ENCODE measurements at regions not wholly inside any gene's neighbourhood (a gene's known extent, or its start where the extent isn't known, plus 50 kb on each side); places are given as distances from the start of the nearest gene placed in this dataset.
"Not testable (repeated sequence)": the region's sequence is repeated elsewhere in the genome, so short reads cannot be mapped to it uniquely, and the experiment has no call there.

- H3K27ac ChIP-seq (ENCODE audit: low read length), result no peak overlapping the region
- no peaks in the 10 kb centered on the region for H3K27me3 ChIP-seq (ENCODE audit: low read depth, low read length)
- no peaks in the 10 kb centered on the region for H3K36me3 ChIP-seq (ENCODE audit: control insufficient read depth in 1 of 2, insufficient read depth in 2 of 2, low read length in 2 of 2)
- H3K4me3 ChIP-seq (ENCODE audit: low read depth in 1 of 2, low read length in 2 of 2), result no peak overlapping the region
- no peaks in the 10 kb centered on the region for H3K4me1 ChIP-seq (ENCODE audit: control insufficient read depth in 1 of 2, insufficient read depth in 2 of 2, low read length in 2 of 2)
- peaks cover 20 to 72% of the 10 kb centered on the region in 2 donors for H3K9me3 ChIP-seq (ENCODE audit: control insufficient read depth in 1 of 2, low read length in 2 of 2)
These were observed 99.6 kb downstream of the FAM114A2 start for GRCh38 chr5:153939101-153939500.

GRCh38 chr5:153938191-153938842 is 100.4 kb downstream of the FAM114A2 start:
- Histone ChIP-seq H3K27ac (ENCODE audit: low read length) (no peak overlapping the region), H3K9me3 (ENCODE audit: control insufficient read depth in 1 of 2, low read length in 2 of 2) (peaks cover 20 to 70% of the 10 kb centered on the region in 2 donors), H3K27me3 (ENCODE audit: low read depth, low read length) (no peaks in the 10 kb centered on the region), H3K4me1 (ENCODE audit: control insufficient read depth in 1 of 2, insufficient read depth in 2 of 2, low read length in 2 of 2) (no peaks in the 10 kb centered on the region), H3K4me3 (ENCODE audit: low read depth in 1 of 2, low read length in 2 of 2) (no peak overlapping the region), H3K36me3 (ENCODE audit: control insufficient read depth in 1 of 2, insufficient read depth in 2 of 2, low read length in 2 of 2) (no peaks in the 10 kb centered on the region)

- Histone ChIP-seq H3K9me3 (ENCODE audit: control insufficient read depth in 1 of 2, low read length in 2 of 2) (peaks cover 20 to 68% of the 10 kb centered on the region in 2 donors), H3K27ac (ENCODE audit: low read length) (no peak overlapping the region), H3K36me3 (ENCODE audit: control insufficient read depth in 1 of 2, insufficient read depth in 2 of 2, low read length in 2 of 2) (no peaks in the 10 kb centered on the region), H3K4me1 (ENCODE audit: control insufficient read depth in 1 of 2, insufficient read depth in 2 of 2, low read length in 2 of 2) (no peaks in the 10 kb centered on the region), H3K27me3 (ENCODE audit: low read depth, low read length) (no peaks in the 10 kb centered on the region), H3K4me3 (ENCODE audit: low read depth in 1 of 2, low read length in 2 of 2) (no peak overlapping the region)
These were observed 101.0 kb downstream of the FAM114A2 start for GRCh38 chr5:153937661-153938060.

GRCh38 chr5:153935151-153935550 is 103.6 kb downstream of the FAM114A2 start:
- not testable (repeated sequence) for H3K36me3 ChIP-seq (ENCODE audit: control insufficient read depth in 1 of 2, insufficient read depth in 2 of 2, low read length in 2 of 2); H3K27ac ChIP-seq (ENCODE audit: low read length); H3K27me3 ChIP-seq (ENCODE audit: low read depth, low read length); H3K4me1 ChIP-seq (ENCODE audit: control insufficient read depth in 1 of 2, insufficient read depth in 2 of 2, low read length in 2 of 2)
- peak overlapping the region in 1 of 2 donors; percentile 11 for H3K4me3 ChIP-seq (ENCODE audit: low read depth in 1 of 2, low read length in 2 of 2)
- peaks cover 0 to 44% of the 10 kb centered on the region in 2 donors for H3K9me3 ChIP-seq (ENCODE audit: control insufficient read depth in 1 of 2, low read length in 2 of 2)

- H3K36me3 ChIP-seq (ENCODE audit: control insufficient read depth in 1 of 2, insufficient read depth in 2 of 2, low read length in 2 of 2), result no peaks in the 10 kb centered on the region
- H3K4me3 ChIP-seq (ENCODE audit: low read depth in 1 of 2, low read length in 2 of 2), result no peak overlapping the region
- H3K9me3 ChIP-seq (ENCODE audit: control insufficient read depth in 1 of 2, low read length in 2 of 2), result no peaks in the 10 kb centered on the region
- no peaks in the 10 kb centered on the region for H3K27me3 ChIP-seq (ENCODE audit: low read depth, low read length)
- H3K4me1 ChIP-seq (ENCODE audit: control insufficient read depth in 1 of 2, insufficient read depth in 2 of 2, low read length in 2 of 2), result no peaks in the 10 kb centered on the region
- H3K27ac ChIP-seq (ENCODE audit: low read length), result no peak overlapping the region
These were observed 112.5 kb downstream of the FAM114A2 start for GRCh38 chr5:153926201-153926600.

GRCh38 chr5:153919161-153919560 is 119.5 kb downstream of the FAM114A2 start:
- peaks cover 0 to 4% of the 10 kb centered on the region in 2 donors for H3K9me3 ChIP-seq (ENCODE audit: control insufficient read depth in 1 of 2, low read length in 2 of 2)
- H3K27ac ChIP-seq (ENCODE audit: low read length), result no peak overlapping the region
- H3K4me3 ChIP-seq (ENCODE audit: low read depth in 1 of 2, low read length in 2 of 2), result no peak overlapping the region
- H3K4me1 ChIP-seq (ENCODE audit: control insufficient read depth in 1 of 2, insufficient read depth in 2 of 2, low read length in 2 of 2), result no peaks in the 10 kb centered on the region
- H3K27me3 ChIP-seq (ENCODE audit: low read depth, low read length), result no peaks in the 10 kb centered on the region
- H3K36me3 ChIP-seq (ENCODE audit: control insufficient read depth in 1 of 2, insufficient read depth in 2 of 2, low read length in 2 of 2), result no peaks in the 10 kb centered on the region

GRCh38 chr5:153907170-153907775 is 131.4 kb downstream of the FAM114A2 start:
- Histone ChIP-seq H3K27me3 (ENCODE audit: low read depth, low read length) (no peaks in the 10 kb centered on the region), H3K36me3 (ENCODE audit: control insufficient read depth in 1 of 2, insufficient read depth in 2 of 2, low read length in 2 of 2) (no peaks in the 10 kb centered on the region), H3K27ac (ENCODE audit: low read length) (no peak overlapping the region)

GRCh38 chr5:153905219-153905618 is 133.5 kb downstream of the FAM114A2 start:
- Histone ChIP-seq H3K9me3 (ENCODE audit: control insufficient read depth in 1 of 2, low read length in 2 of 2) (no peaks in the 10 kb centered on the region), H3K4me3 (ENCODE audit: low read depth in 1 of 2, low read length in 2 of 2) (no peak overlapping the region), H3K36me3 (ENCODE audit: control insufficient read depth in 1 of 2, insufficient read depth in 2 of 2, low read length in 2 of 2) (no peaks in the 10 kb centered on the region), H3K4me1 (ENCODE audit: control insufficient read depth in 1 of 2, insufficient read depth in 2 of 2, low read length in 2 of 2) (no peaks in the 10 kb centered on the region), H3K27ac (ENCODE audit: low read length) (no peak overlapping the region), H3K27me3 (ENCODE audit: low read depth, low read length) (no peaks in the 10 kb centered on the region)

More at GRCh38 chr5:153907170-153907775, 131.4 kb downstream of the FAM114A2 start:
- H3K4me1 ChIP-seq (ENCODE audit: control insufficient read depth in 1 of 2, insufficient read depth in 2 of 2, low read length in 2 of 2), result no peaks in the 10 kb centered on the region
- H3K9me3 ChIP-seq (ENCODE audit: control insufficient read depth in 1 of 2, low read length in 2 of 2), result no peaks in the 10 kb centered on the region
- no peak overlapping the region for H3K4me3 ChIP-seq (ENCODE audit: low read depth in 1 of 2, low read length in 2 of 2)

- Histone ChIP-seq H3K9me3 (ENCODE audit: control insufficient read depth in 1 of 2, low read length in 2 of 2) (no peaks in the 10 kb centered on the region), H3K36me3 (ENCODE audit: control insufficient read depth in 1 of 2, insufficient read depth in 2 of 2, low read length in 2 of 2) (no peaks in the 10 kb centered on the region), H3K4me3 (ENCODE audit: low read depth in 1 of 2, low read length in 2 of 2) (no peak overlapping the region), H3K27ac (ENCODE audit: low read length) (no peak overlapping the region), H3K4me1 (ENCODE audit: control insufficient read depth in 1 of 2, insufficient read depth in 2 of 2, low read length in 2 of 2) (no peaks in the 10 kb centered on the region), H3K27me3 (ENCODE audit: low read depth, low read length) (no peaks in the 10 kb centered on the region)
These were observed 135.4 kb downstream of the FAM114A2 start for GRCh38 chr5:153903321-153903720.

GRCh38 chr5:153902016-153902415 is 136.7 kb downstream of the FAM114A2 start:
- Histone ChIP-seq H3K27me3 (ENCODE audit: low read depth, low read length) (no peaks in the 10 kb centered on the region), H3K27ac (ENCODE audit: low read length) (no peak overlapping the region), H3K4me3 (ENCODE audit: low read depth in 1 of 2, low read length in 2 of 2) (no peak overlapping the region), H3K4me1 (ENCODE audit: control insufficient read depth in 1 of 2, insufficient read depth in 2 of 2, low read length in 2 of 2) (no peaks in the 10 kb centered on the region), H3K9me3 (ENCODE audit: control insufficient read depth in 1 of 2, low read length in 2 of 2) (no peaks in the 10 kb centered on the region), H3K36me3 (ENCODE audit: control insufficient read depth in 1 of 2, insufficient read depth in 2 of 2, low read length in 2 of 2) (no peaks in the 10 kb centered on the region)

GRCh38 chr5:153901449-153901848 is 137.3 kb downstream of the FAM114A2 start:
- no peaks in the 10 kb centered on the region for H3K36me3 ChIP-seq (ENCODE audit: control insufficient read depth in 1 of 2, insufficient read depth in 2 of 2, low read length in 2 of 2)
- H3K27ac ChIP-seq (ENCODE audit: low read length), result no peak overlapping the region
- no peaks in the 10 kb centered on the region for H3K4me1 ChIP-seq (ENCODE audit: control insufficient read depth in 1 of 2, insufficient read depth in 2 of 2, low read length in 2 of 2)
- no peaks in the 10 kb centered on the region for H3K9me3 ChIP-seq (ENCODE audit: control insufficient read depth in 1 of 2, low read length in 2 of 2)
- no peak overlapping the region for H3K4me3 ChIP-seq (ENCODE audit: low read depth in 1 of 2, low read length in 2 of 2)
- no peaks in the 10 kb centered on the region for H3K27me3 ChIP-seq (ENCODE audit: low read depth, low read length)
